ENCODE measurements at regions not wholly inside any gene's neighbourhood (a gene's known extent, or its start where the extent isn't known, plus 50 kb on each side); places are given as distances from the start of the nearest gene placed in this dataset.

DNA sequence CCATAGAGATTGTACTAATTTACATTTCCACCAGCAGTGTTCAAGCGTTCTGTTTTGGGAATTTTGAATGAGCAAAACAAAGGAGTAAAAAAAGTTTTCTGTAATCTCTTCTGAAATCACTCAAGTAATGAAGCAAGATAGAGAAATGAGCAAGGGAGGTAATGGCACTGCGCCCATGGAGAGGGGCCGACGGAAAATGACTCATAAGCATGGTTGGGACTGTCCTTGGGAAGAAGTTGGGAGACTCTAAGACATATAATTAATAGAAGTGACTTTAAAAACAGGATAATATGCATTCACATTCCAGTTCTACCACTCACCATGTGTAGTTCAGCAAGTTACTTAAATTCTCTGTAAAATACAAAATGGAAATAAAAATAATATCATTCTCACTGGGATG lies 62.5 kb upstream of the C5orf46 start:
- no peak overlapping the region for H3K4me3 ChIP-seq (ENCODE audit: low read length)
- no peaks in the 10 kb centered on the region for H3F3A ChIP-seq (ENCODE audit: control insufficient read depth, insufficient read depth)
- no peaks in the 10 kb centered on the region for H3K4me1 ChIP-seq (ENCODE audit: control insufficient read depth, low read length)
- no peaks in the 10 kb centered on the region for H3K36me3 ChIP-seq (ENCODE audit: control insufficient read depth, low read length)
- H3K27me3 ChIP-seq (ENCODE audit: control insufficient read depth, low read length), result peaks cover under 1% of the 10 kb centered on the region; the same call in 1 of the 2 replicates
- no peaks in the 10 kb centered on the region for H3K9me3 ChIP-seq (ENCODE audit: control insufficient read depth, insufficient read depth, low read length)
- TF ChIP-seq CTCF (IDR thresholded peaks at IDR 0.05; ENCODE audit: low read depth, low read length, poor library complexity, severe bottlenecking) (no peak), EZH2phosphoT487 (IDR thresholded peaks at IDR 0.05; ENCODE audit: borderline replicate concordance, low read length) (no peak)
- no peak overlapping the region for H3K27ac ChIP-seq (ENCODE audit: low read depth, low read length)
- H3K9me2 ChIP-seq (replicated peaks; ENCODE audit: control insufficient read depth, low read length), result no peaks in the 10 kb centered on the region
- H3K4me2 ChIP-seq (ENCODE audit: low read length), result no peak overlapping the region
- H3K79me2 ChIP-seq (ENCODE audit: control insufficient read depth, low read length), result no peaks in the 10 kb centered on the region
- H4K20me1 ChIP-seq (ENCODE audit: control insufficient read depth, insufficient read depth, low read depth, low read length), result no peaks in the 10 kb centered on the region

GRCh38 chr5:147966829-147967228 lies 60.5 kb upstream of the C5orf46 start:
- Histone ChIP-seq H3K4me2 (ENCODE audit: low read length) (no peak overlapping the region), H3K27ac (ENCODE audit: low read depth, low read length) (no peak overlapping the region), H3K27me3 (ENCODE audit: control insufficient read depth, low read length) (peaks cover 3% of the 10 kb centered on the region; the same call in 1 of the 2 replicates), H3K9me3 (ENCODE audit: control insufficient read depth, insufficient read depth, low read length) (no peaks in the 10 kb centered on the region), H3F3A (ENCODE audit: control insufficient read depth, insufficient read depth) (no peaks in the 10 kb centered on the region), H4K20me1 (ENCODE audit: control insufficient read depth, insufficient read depth, low read depth, low read length) (no peaks in the 10 kb centered on the region), H3K79me2 (ENCODE audit: control insufficient read depth, low read length) (no peaks in the 10 kb centered on the region), H3K9me2 (replicated peaks; ENCODE audit: control insufficient read depth, low read length) (no peaks in the 10 kb centered on the region), H3K4me3 (ENCODE audit: low read length) (no peak overlapping the region), H3K4me1 (ENCODE audit: control insufficient read depth, low read length) (no peaks in the 10 kb centered on the region), H3K36me3 (ENCODE audit: control insufficient read depth, low read length) (no peaks in the 10 kb centered on the region)
- TF ChIP-seq CTCF (IDR thresholded peaks at IDR 0.05; ENCODE audit: low read depth, low read length, poor library complexity, severe bottlenecking) (no peak), EZH2phosphoT487 (IDR thresholded peaks at IDR 0.05; ENCODE audit: borderline replicate concordance, low read length) (no peak)

GRCh38 chr5:147966326-147966725 lies 60.0 kb upstream of the C5orf46 start:
- H4K20me1 ChIP-seq (ENCODE audit: control insufficient read depth, insufficient read depth, low read depth, low read length), result no peaks in the 10 kb centered on the region
- TF ChIP-seq CTCF (IDR thresholded peaks at IDR 0.05; ENCODE audit: low read depth, low read length, poor library complexity, severe bottlenecking) (no peak), EZH2phosphoT487 (IDR thresholded peaks at IDR 0.05; ENCODE audit: borderline replicate concordance, low read length) (no peak)
- H3K36me3 ChIP-seq (ENCODE audit: control insufficient read depth, low read length), result no peaks in the 10 kb centered on the region
- no peak overlapping the region for H3K4me2 ChIP-seq (ENCODE audit: low read length)
- H3K9me2 ChIP-seq (replicated peaks; ENCODE audit: control insufficient read depth, low read length), result no peaks in the 10 kb centered on the region
- no peak overlapping the region for H3K4me3 ChIP-seq (ENCODE audit: low read length)
- H3K27me3 ChIP-seq (ENCODE audit: control insufficient read depth, low read length), result peaks cover 3% of the 10 kb centered on the region; the same call in 1 of the 2 replicates
- H3F3A ChIP-seq (ENCODE audit: control insufficient read depth, insufficient read depth), result no peaks in the 10 kb centered on the region
- H3K4me1 ChIP-seq (ENCODE audit: control insufficient read depth, low read length), result no peaks in the 10 kb centered on the region
- no peaks in the 10 kb centered on the region for H3K9me3 ChIP-seq (ENCODE audit: control insufficient read depth, insufficient read depth, low read length)
- no peak overlapping the region for H3K27ac ChIP-seq (ENCODE audit: low read depth, low read length)
- no peaks in the 10 kb centered on the region for H3K79me2 ChIP-seq (ENCODE audit: control insufficient read depth, low read length)

All from DOHH2 (cell line).